ENCODE measurements at regions not wholly inside any gene's neighbourhood (a gene's known extent, or its start where the extent isn't known, plus 50 kb on each side); places are given as distances from the start of the nearest gene placed in this dataset.
A peak's percentile ranks its signal among the peaks of the same experiment; 100 is the strongest.

GRCh38 chr18:25630682-25631081 is 278.7 kb upstream of the ZNF521 start:
- DNase-seq, result no peak

- no peak for DNase-seq
Measured at GRCh38 chr18:25621682-25622081, 269.7 kb upstream of the ZNF521 start.

- DNase-seq, result peak; percentile 1
Measured at GRCh38 chr18:25621144-25621543, 269.2 kb upstream of the ZNF521 start.

- no peak for DNase-seq
Measured at GRCh38 chr18:25614168-25614567, 262.2 kb upstream of the ZNF521 start.

- no peak for DNase-seq
Measured at GRCh38 chr18:25612466-25612865, 260.5 kb upstream of the ZNF521 start.

GRCh38 chr18:25608091-25608490 is 256.1 kb upstream of the ZNF521 start:
- DNase-seq, result no peak

- DNase-seq, result no peak
Measured at GRCh38 chr18:25604894-25605597, 253.1 kb upstream of the ZNF521 start.

- no peak for DNase-seq
Measured at GRCh38 chr18:25604196-25604893, 252.4 kb upstream of the ZNF521 start.

- DNase-seq, result no peak
Measured at GRCh38 chr18:25599443-25599842, 247.5 kb upstream of the ZNF521 start.

GRCh38 chr18:25597476-25597875 is 245.5 kb upstream of the ZNF521 start:
- DNase-seq, result no peak

- no peak for DNase-seq
Measured at GRCh38 chr18:25595274-25596060, 243.5 kb upstream of the ZNF521 start.

GRCh38 chr18:25594351-25594750 is 242.4 kb upstream of the ZNF521 start:
- DNase-seq, result no peak

- no peak for DNase-seq
Measured at GRCh38 chr18:25592804-25593360, 240.9 kb upstream of the ZNF521 start.

- DNase-seq, result no peak
Measured at GRCh38 chr18:25590456-25590855, 238.5 kb upstream of the ZNF521 start.

GRCh38 chr18:25587545-25587944 is 235.6 kb upstream of the ZNF521 start:
- DNase-seq, result no peak

- no peak for DNase-seq
Measured at GRCh38 chr18:25568986-25569385, 217.0 kb upstream of the ZNF521 start.

GRCh38 chr18:25563816-25564683 is 212.1 kb upstream of the ZNF521 start:
- no peak for DNase-seq

- no peak for DNase-seq
Measured at GRCh38 chr18:25563346-25563745, 211.4 kb upstream of the ZNF521 start.

GRCh38 chr18:25561918-25562317 is 210.0 kb upstream of the ZNF521 start:
- peak; percentile 52 for DNase-seq

- no peak for DNase-seq
Measured at GRCh38 chr18:25560369-25560768, 208.4 kb upstream of the ZNF521 start.

- peak; percentile 59 for DNase-seq
Measured at GRCh38 chr18:25557011-25557410, 205.0 kb upstream of the ZNF521 start.

- no peak for DNase-seq
Measured at GRCh38 chr18:25553631-25554263, 201.8 kb upstream of the ZNF521 start.
